ENCODE measurements at regions not wholly inside any gene's neighbourhood (a gene's known extent, or its start where the extent isn't known, plus 50 kb on each side); places are given as distances from the start of the nearest gene placed in this dataset.

DNA sequence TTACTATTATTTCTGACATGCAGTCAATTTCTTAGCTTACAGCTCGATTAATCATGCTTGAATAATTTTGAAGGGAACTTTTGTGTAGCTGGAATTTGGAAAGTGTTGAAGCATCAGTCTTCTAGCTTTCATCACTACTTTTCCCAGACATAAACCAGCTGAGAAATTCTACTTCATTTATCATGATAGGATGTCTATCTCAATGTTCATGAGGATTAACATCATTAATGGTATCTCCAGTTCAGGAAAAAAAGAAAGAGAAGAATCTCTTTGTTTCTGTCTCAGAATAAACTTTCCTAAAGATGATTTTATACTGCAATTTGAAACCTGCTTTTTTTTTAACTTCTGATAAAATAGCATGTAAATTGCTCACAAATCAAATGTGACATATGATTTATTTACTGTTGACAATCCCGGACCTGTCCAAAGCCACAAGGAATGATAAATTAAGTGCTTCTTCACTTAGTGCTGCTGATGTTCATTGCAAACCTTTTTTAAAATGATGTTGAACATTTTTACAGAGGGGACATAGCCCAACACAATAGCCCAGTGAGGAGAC lies 412.1 kb upstream of the CLINT1 start:
- intact Hi-C loops (cut with DNase I; ENCODE audit: low total_unique reads) = no loop called here
- no peak overlapping the region for H3K4me3 ChIP-seq (ENCODE audit: low read depth, poor library complexity, severe bottlenecking)
- no peak for TF ChIP-seq CTCF (IDR thresholded peaks at IDR 0.05)
- no peak for TF ChIP-seq POLR2A (IDR thresholded peaks at IDR 0.05)
- 47 to 53% methylated on average over 2 of the region's 2 CpGs for WGBS, 2 donors
- no peak for DNase-seq (ENCODE audit: low spot score in 2 of 2)

DNA sequence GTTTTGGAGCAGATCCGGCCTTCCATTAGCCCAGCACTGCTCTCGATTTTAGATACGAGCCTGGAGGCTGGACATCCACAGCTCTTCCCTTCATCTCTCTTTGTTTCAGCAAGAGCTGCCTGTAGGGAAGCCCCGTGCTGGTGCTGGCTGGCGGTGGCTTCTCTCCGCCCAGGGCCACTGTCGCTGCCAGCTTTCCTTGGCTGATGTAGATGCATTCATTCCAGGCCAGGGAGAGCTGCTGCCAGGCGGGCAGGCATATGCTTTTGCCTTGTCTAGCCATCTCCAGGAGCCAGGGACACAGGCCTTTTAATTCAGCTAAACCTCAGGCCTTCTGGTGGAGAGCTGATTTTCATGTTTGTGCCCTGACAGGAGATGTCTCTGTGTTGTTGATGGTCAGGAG lies 409.3 kb upstream of the CLINT1 start:
- intact Hi-C loops (cut with DNase I; ENCODE audit: low total_unique reads) = no loop called here
- DNase-seq (ENCODE audit: low spot score in 2 of 2) = no peak
- 58% methylated on average over 7 to 8 of the region's 8 CpGs for WGBS, 2 donors
- H3K4me3 ChIP-seq (ENCODE audit: low read depth, poor library complexity, severe bottlenecking) = no peak overlapping the region
- TF ChIP-seq POLR2A (IDR thresholded peaks at IDR 0.05) (no peak), CTCF (IDR thresholded peaks at IDR 0.05) (no peak)

DNA sequence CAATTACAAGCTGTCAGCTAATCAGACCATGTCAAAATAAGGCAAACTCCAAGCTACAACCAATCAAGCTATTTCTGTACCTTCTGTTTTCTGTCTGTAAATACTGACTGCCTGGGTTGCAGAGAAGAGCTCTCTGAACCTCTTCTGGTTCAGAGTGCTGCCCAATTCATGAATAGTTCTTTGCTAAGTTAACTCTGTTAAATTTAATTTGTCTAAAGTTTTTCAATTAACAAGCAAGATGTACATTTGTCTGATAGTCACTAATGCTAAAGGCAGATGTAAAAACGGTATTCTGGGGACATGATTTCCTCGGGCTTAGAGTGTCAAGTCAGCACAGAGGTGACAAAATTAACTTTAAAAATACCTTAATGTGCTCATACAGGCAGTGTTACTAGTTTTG lies 408.3 kb upstream of the CLINT1 start:
- WGBS, 2 donors = 91 to 94% methylated on average over 2 of the region's 2 CpGs
- DNase-seq (ENCODE audit: low spot score in 2 of 2) = no peak
- intact Hi-C loops (cut with DNase I; ENCODE audit: low total_unique reads) = no loop called here

GRCh38 chr5:158265931-158266700 lies 407.2 kb upstream of the CLINT1 start:
- intact Hi-C loops (cut with DNase I; ENCODE audit: low total_unique reads) = no loop called here
- no peak for DNase-seq (ENCODE audit: low spot score in 2 of 2)
- H3K4me3 ChIP-seq (ENCODE audit: low read depth, poor library complexity, severe bottlenecking) = no peak overlapping the region
- TF ChIP-seq CTCF (IDR thresholded peaks at IDR 0.05) (no peak), POLR2A (IDR thresholded peaks at IDR 0.05) (no peak)
- 35 to 68% methylated on average over 4 of the region's 4 CpGs for WGBS, 2 donors

More for the DNA sequence above, 408.3 kb upstream of the CLINT1 start:
- no peak overlapping the region for H3K4me3 ChIP-seq (ENCODE audit: low read depth, poor library complexity, severe bottlenecking)
- TF ChIP-seq POLR2A (IDR thresholded peaks at IDR 0.05) (no peak), CTCF (IDR thresholded peaks at IDR 0.05) (no peak)

GRCh38 chr5:158265346-158265745 lies 406.4 kb upstream of the CLINT1 start:
- intact Hi-C loops (cut with DNase I; ENCODE audit: low total_unique reads) = no loop called here
- TF ChIP-seq CTCF (IDR thresholded peaks at IDR 0.05) = no peak
- TF ChIP-seq POLR2A (IDR thresholded peaks at IDR 0.05) = no peak
- no peak for DNase-seq (ENCODE audit: low spot score in 2 of 2)
- no peak overlapping the region for H3K4me3 ChIP-seq (ENCODE audit: low read depth, poor library complexity, severe bottlenecking)

- H3K4me3 ChIP-seq (ENCODE audit: low read depth, poor library complexity, severe bottlenecking) = no peak overlapping the region
- whole genome bisulfite sequencing, 2 donors = 85 to 87% methylated on average over 2 of the region's 2 CpGs
- no peak for TF ChIP-seq CTCF (IDR thresholded peaks at IDR 0.05)
- TF ChIP-seq POLR2A (IDR thresholded peaks at IDR 0.05) = no peak
These were observed 405.3 kb upstream of the CLINT1 start for GRCh38 chr5:158264264-158264663.

More at GRCh38 chr5:158264264-158264663, 405.3 kb upstream of the CLINT1 start:
- intact Hi-C loops (cut with DNase I; ENCODE audit: low total_unique reads) = no loop called here
- no peak for DNase-seq (ENCODE audit: low spot score in 2 of 2)

Measured in lower leg skin (tissue), 4 donors.